GM23338 (cell line): ENCODE measurements at regions not wholly inside any gene's neighbourhood (a gene's known extent, or its start where the extent isn't known, plus 50 kb on each side); places are given as distances from the start of the nearest gene placed in this dataset.

ENCODE experiments used
- ATAC-seq: fragments of 200-7000 bp; cut with Tn5 transposase; 3 replicates; pipeline ENCODE4 v1.9.1; 2020
- DNase-seq: peaks from one replicate; pipeline ENCODE4 v3.0.0-alpha.2; 2015; ENCODE audit warnings: low spot score
- H2AFZ ChIP-seq: fragments of 200-600 bp; sonication (generic); 2 replicates; pipeline ENCODE4 v1.8.0; 2016; ENCODE audit warnings: antibody characterized with exemption, mild to moderate bottlenecking, moderate library complexity
- H3F3A ChIP-seq: fragments of 200-600 bp; sonication (generic); replicated peaks from 2 replicates; pipeline ENCODE4 v1.8.0; 2017; ENCODE audit warnings: antibody characterized with exemption, mixed run types, low read depth
- H3K27ac ChIP-seq: fragments of 200-600 bp; sonication (generic); 2 replicates; pipeline ENCODE4 v1.6.1; 2016; ENCODE audit warnings: low read depth
- H3K27me3 ChIP-seq: fragments of 200-600 bp; sonication (generic); 2 replicates; pipeline ENCODE4 v1.8.0; 2016; ENCODE audit warnings: mild to moderate bottlenecking, mixed run types, moderate library complexity; ENCODE audit not compliant: insufficient read depth
- H3K36me3 ChIP-seq: fragments of 200-600 bp; sonication (generic); 2 replicates; pipeline ENCODE4 v1.8.0; 2016; ENCODE audit warnings: mild to moderate bottlenecking; ENCODE audit not compliant: insufficient read depth
- H3K4me1 ChIP-seq: fragments of 200-600 bp; sonication (generic); 2 replicates; pipeline ENCODE4 v1.8.0; 2016; ENCODE audit warnings: mild to moderate bottlenecking, moderate library complexity; ENCODE audit not compliant: insufficient read depth
- H3K4me2 ChIP-seq: fragments of 200-600 bp; sonication (generic); 2 replicates; pipeline ENCODE4 v1.7.1; 2017; ENCODE audit warnings: mixed run types
- H3K4me3 ChIP-seq: fragments of 200-600 bp; sonication (generic); 2 replicates; pipeline ENCODE4 v1.6.1; 2016; ENCODE audit warnings: mixed run types
- H3K79me2 ChIP-seq: fragments of 200-600 bp; sonication (generic); replicated peaks from 2 replicates; pipeline ENCODE4 v1.8.0; 2017; ENCODE audit warnings: mild to moderate bottlenecking; ENCODE audit not compliant: insufficient read depth
- H3K9me2 ChIP-seq: fragments of 200-600 bp; sonication (generic); 2 replicates; pipeline ENCODE4 v1.8.0; 2017; ENCODE audit not compliant: insufficient read depth
- H4K20me1 ChIP-seq: fragments of 200-600 bp; sonication (generic); replicated peaks from 2 replicates; pipeline ENCODE4 v1.8.0; 2017; ENCODE audit warnings: mild to moderate bottlenecking; ENCODE audit not compliant: insufficient read depth
- H3K27ac Mint-ChIP-seq: 2 replicates; pipeline ENCODE4 v1.8.0; 2020; ENCODE audit warnings: inconsistent platforms, mild to moderate bottlenecking, moderate library complexity, mixed read lengths
- H3K27me3 Mint-ChIP-seq: 3 replicates; pipeline ENCODE4 v1.8.0; 2022; ENCODE audit warnings: low read depth, mild to moderate bottlenecking, moderate library complexity, mixed read lengths, inconsistent platforms; ENCODE audit not compliant: insufficient read depth, poor library complexity
- H3K36me3 Mint-ChIP-seq: 3 replicates; pipeline ENCODE4 v1.8.0; 2021; ENCODE audit warnings: low read depth, mild to moderate bottlenecking, inconsistent platforms, moderate library complexity, mixed read lengths
- H3K4me1 Mint-ChIP-seq: 3 replicates; pipeline ENCODE4 v1.8.0; 2020; ENCODE audit warnings: mild to moderate bottlenecking, inconsistent platforms, mixed read lengths
- H3K4me3 Mint-ChIP-seq: 3 replicates; pipeline ENCODE4 v1.8.0; 2021; ENCODE audit warnings: moderate library complexity, mild to moderate bottlenecking, inconsistent platforms, mixed read lengths
- H3K9me3 Mint-ChIP-seq: 3 replicates; pipeline ENCODE4 v1.8.0; 2020; ENCODE audit warnings: moderate library complexity, mild to moderate bottlenecking, inconsistent platforms, mixed read lengths
- EZH2 ChIP-seq: fragments of 200-600 bp; sonication (generic); IDR thresholded peaks from one replicate; pipeline ENCODE4 v1.8.0; 2017; ENCODE audit warnings: antibody characterized with exemption, mild to moderate bottlenecking, low read depth; ENCODE audit not compliant: unreplicated experiment
- JUNB ChIP-seq: IDR thresholded peaks from one replicate; pipeline ENCODE4 v1.6.1; 2016; ENCODE audit warnings: antibody characterized with exemption; ENCODE audit not compliant: unreplicated experiment
- NANOG ChIP-seq: IDR thresholded peaks from 2 replicates; pipeline ENCODE4 v1.6.1; 2016; ENCODE audit warnings: antibody characterized with exemption, borderline replicate concordance
- STAT1 ChIP-seq: IDR thresholded peaks from one replicate; pipeline ENCODE4 v1.6.1; 2016; ENCODE audit warnings: antibody characterized with exemption; ENCODE audit not compliant: unreplicated experiment
- ZNF114 ChIP-seq: fragments of 250-450 bp; sonication (Bioruptor Pico); IDR thresholded peaks from 2 replicates; pipeline ENCODE4 v1.5.0; 2020; ENCODE audit warnings: mild to moderate bottlenecking, moderate library complexity
- ZNF331 ChIP-seq: fragments of 250-450 bp; sonication (Bioruptor Pico); IDR thresholded peaks from 2 replicates; pipeline ENCODE4 v1.5.0; 2020; ENCODE audit warnings: low read depth, mild to moderate bottlenecking, moderate library complexity
- TF ChIP-seq, protein P1 (sequence below): fragments of 250-450 bp; sonication (Bioruptor Pico); IDR thresholded peaks from 2 replicates; pipeline ENCODE4 v1.5.0; 2020; ENCODE audit warnings: mild to moderate bottlenecking, moderate library complexity
- TF ChIP-seq, protein P2 (sequence below), 2 experiments: fragments of 200-600 bp in 1 of 2; sonication (generic) in 1 of 2; conservative IDR thresholded peaks; 2 replicates each; pipeline versions ENCODE4 v1.5.1 to v1.6.1; 2016 to 2017; ENCODE audit warnings: antibody characterized with exemption in 2 of 2, low read depth in 2 of 2, mild to moderate bottlenecking in 2 of 2, moderate library complexity in 1 of 2
- TF ChIP-seq, protein P3 (sequence below): IDR thresholded peaks from one replicate; pipeline ENCODE4 v1.6.1; 2018; ENCODE audit warnings: antibody characterized with exemption; ENCODE audit not compliant: unreplicated experiment

DNA sequence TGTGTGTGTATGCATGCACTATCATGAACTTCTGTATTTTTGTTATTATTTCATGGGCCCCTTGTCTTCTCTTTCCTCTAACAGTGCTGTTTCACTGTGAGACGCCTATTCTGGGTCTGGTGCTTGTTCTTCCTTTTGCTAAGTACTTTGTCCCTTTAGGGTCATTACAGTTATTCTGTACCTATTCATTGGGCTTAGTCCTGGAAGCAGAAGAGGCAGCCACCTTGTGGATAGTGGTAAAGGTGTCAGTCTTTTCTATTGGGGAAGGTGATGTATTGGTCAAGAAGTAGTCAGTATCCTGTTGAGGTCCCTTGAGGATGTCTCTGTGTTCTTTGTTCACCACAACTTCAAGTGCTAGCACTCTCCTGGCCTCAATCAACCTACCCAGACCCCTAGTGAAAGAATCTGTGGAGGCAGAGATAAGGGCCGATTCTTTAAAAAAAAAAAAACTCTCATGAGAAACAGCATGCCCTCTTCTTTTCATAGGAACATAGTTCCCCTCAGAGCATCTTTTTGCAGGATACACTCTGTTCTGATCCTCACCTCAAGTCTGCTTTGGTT, 593.8 kb downstream of the SPRY1 start:
- Histone ChIP-seq H3F3A (no peaks in the 10 kb centered on the region), H3K4me1 (no peaks in the 10 kb centered on the region), H3K27ac (no peak overlapping the region), H3K36me3 (no peaks in the 10 kb centered on the region), H3K4me2 (no peak overlapping the region), H3K27me3 (no peaks in the 10 kb centered on the region), H2AFZ (no peak overlapping the region), H3K4me3 (no peak overlapping the region), H4K20me1 (no peaks in the 10 kb centered on the region), H3K9me2 (no peaks in the 10 kb centered on the region; the same call in 1 of the 2 replicates), H3K79me2 (no peaks in the 10 kb centered on the region)
- H3K27ac Mint-ChIP-seq: no peak overlapping the region
- DNase-seq: no peak
- TF ChIP-seq, protein P1, sequence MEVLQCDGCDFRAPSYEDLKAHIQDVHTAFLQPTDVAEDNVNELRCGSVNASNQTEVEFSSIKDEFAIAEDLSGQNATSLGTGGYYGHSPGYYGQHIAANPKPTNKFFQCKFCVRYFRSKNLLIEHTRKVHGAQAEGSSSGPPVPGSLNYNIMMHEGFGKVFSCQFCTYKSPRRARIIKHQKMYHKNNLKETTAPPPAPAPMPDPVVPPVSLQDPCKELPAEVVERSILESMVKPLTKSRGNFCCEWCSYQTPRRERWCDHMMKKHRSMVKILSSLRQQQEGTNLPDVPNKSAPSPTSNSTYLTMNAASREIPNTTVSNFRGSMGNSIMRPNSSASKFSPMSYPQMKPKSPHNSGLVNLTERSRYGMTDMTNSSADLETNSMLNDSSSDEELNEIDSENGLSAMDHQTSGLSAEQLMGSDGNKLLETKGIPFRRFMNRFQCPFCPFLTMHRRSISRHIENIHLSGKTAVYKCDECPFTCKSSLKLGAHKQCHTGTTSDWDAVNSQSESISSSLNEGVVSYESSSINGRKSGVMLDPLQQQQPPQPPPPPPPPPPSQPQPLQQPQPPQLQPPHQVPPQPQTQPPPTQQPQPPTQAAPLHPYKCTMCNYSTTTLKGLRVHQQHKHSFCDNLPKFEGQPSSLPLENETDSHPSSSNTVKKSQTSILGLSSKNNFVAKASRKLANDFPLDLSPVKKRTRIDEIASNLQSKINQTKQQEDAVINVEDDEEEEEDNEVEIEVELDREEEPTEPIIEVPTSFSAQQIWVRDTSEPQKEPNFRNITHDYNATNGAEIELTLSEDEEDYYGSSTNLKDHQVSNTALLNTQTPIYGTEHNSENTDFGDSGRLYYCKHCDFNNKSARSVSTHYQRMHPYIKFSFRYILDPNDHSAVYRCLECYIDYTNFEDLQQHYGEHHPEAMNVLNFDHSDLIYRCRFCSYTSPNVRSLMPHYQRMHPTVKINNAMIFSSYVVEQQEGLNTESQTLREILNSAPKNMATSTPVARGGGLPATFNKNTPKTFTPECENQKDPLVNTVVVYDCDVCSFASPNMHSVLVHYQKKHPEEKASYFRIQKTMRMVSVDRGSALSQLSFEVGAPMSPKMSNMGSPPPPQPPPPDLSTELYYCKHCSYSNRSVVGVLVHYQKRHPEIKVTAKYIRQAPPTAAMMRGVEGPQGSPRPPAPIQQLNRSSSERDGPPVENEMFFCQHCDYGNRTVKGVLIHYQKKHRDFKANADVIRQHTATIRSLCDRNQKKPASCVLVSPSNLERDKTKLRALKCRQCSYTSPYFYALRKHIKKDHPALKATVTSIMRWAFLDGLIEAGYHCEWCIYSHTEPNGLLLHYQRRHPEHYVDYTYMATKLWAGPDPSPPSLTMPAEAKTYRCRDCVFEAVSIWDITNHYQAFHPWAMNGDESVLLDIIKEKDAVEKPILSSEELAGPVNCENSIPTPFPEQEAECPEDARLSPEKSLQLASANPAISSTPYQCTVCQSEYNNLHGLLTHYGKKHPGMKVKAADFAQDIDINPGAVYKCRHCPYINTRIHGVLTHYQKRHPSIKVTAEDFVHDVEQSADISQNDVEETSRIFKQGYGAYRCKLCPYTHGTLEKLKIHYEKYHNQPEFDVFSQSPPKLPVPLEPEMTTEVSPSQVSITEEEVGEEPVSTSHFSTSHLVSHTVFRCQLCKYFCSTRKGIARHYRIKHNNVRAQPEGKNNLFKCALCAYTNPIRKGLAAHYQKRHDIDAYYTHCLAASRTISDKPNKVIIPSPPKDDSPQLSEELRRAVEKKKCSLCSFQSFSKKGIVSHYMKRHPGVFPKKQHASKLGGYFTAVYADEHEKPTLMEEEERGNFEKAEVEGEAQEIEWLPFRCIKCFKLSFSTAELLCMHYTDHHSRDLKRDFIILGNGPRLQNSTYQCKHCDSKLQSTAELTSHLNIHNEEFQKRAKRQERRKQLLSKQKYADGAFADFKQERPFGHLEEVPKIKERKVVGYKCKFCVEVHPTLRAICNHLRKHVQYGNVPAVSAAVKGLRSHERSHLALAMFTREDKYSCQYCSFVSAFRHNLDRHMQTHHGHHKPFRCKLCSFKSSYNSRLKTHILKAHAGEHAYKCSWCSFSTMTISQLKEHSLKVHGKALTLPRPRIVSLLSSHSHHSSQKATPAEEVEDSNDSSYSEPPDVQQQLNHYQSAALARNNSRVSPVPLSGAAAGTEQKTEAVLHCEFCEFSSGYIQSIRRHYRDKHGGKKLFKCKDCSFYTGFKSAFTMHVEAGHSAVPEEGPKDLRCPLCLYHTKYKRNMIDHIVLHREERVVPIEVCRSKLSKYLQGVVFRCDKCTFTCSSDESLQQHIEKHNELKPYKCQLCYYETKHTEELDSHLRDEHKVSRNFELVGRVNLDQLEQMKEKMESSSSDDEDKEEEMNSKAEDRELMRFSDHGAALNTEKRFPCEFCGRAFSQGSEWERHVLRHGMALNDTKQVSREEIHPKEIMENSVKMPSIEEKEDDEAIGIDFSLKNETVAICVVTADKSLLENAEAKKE: no peak
- TF ChIP-seq, protein P2, sequence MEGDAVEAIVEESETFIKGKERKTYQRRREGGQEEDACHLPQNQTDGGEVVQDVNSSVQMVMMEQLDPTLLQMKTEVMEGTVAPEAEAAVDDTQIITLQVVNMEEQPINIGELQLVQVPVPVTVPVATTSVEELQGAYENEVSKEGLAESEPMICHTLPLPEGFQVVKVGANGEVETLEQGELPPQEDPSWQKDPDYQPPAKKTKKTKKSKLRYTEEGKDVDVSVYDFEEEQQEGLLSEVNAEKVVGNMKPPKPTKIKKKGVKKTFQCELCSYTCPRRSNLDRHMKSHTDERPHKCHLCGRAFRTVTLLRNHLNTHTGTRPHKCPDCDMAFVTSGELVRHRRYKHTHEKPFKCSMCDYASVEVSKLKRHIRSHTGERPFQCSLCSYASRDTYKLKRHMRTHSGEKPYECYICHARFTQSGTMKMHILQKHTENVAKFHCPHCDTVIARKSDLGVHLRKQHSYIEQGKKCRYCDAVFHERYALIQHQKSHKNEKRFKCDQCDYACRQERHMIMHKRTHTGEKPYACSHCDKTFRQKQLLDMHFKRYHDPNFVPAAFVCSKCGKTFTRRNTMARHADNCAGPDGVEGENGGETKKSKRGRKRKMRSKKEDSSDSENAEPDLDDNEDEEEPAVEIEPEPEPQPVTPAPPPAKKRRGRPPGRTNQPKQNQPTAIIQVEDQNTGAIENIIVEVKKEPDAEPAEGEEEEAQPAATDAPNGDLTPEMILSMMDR (conservative IDR thresholded peaks at IDR 0.05; ENCODE audit: low read depth in 2 of 2): peak in 1 of 2 experiments; percentile 59; a peak in 3 of 4 replicates
- H3K27me3 Mint-ChIP-seq: peaks cover 2% of the 10 kb centered on the region
- peaks cover 11% of the 10 kb centered on the region for H3K9me3 Mint-ChIP-seq
- ATAC-seq: no peak
- no peaks in the 10 kb centered on the region for H3K4me1 Mint-ChIP-seq
- H3K4me3 Mint-ChIP-seq: no peak overlapping the region
- H3K36me3 Mint-ChIP-seq: peaks cover 6% of the 10 kb centered on the region; the same call in 2 of the 3 replicates

DNA sequence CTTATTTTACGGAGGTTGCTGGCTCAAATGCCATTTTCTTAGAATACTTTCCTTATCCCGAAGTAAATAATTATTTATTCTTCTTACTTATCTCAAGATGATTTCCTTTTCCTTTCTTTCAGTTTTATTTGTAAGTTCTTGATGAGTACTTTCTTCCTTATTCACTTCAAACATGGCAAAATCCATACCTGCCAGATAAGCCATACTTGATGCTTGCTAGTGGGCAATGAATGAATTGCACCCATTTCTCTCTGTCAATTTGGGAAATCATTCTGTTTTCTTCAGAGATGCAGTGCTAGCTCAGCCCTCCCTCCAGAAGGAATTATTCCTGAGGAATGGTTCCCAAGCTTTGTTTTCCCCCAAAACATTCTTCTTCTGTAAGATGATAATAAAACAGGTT, 598.3 kb downstream of the SPRY1 start:
- peaks cover 11% of the 10 kb centered on the region for H3K9me3 Mint-ChIP-seq
- Histone ChIP-seq H4K20me1 (no peaks in the 10 kb centered on the region), H3K27me3 (no peaks in the 10 kb centered on the region), H3K4me2 (no peak overlapping the region), H3K79me2 (no peaks in the 10 kb centered on the region), H3K9me2 (no peaks in the 10 kb centered on the region), H3K4me3 (no peak overlapping the region), H3K27ac (no peak overlapping the region), H3F3A (no peaks in the 10 kb centered on the region), H2AFZ (no peak overlapping the region), H3K4me1 (no peaks in the 10 kb centered on the region), H3K36me3 (no peaks in the 10 kb centered on the region)
- H3K27me3 Mint-ChIP-seq: peaks cover 2% of the 10 kb centered on the region
- no peaks in the 10 kb centered on the region for H3K4me1 Mint-ChIP-seq
- ATAC-seq: peak; percentile 48; the same call in 2 of the 3 replicates
- DNase-seq: peak; percentile 49
- H3K4me3 Mint-ChIP-seq: no peak overlapping the region
- peaks cover 6% of the 10 kb centered on the region; the same call in 2 of the 3 replicates for H3K36me3 Mint-ChIP-seq
- no peak overlapping the region for H3K27ac Mint-ChIP-seq
- TF ChIP-seq, protein P3, sequence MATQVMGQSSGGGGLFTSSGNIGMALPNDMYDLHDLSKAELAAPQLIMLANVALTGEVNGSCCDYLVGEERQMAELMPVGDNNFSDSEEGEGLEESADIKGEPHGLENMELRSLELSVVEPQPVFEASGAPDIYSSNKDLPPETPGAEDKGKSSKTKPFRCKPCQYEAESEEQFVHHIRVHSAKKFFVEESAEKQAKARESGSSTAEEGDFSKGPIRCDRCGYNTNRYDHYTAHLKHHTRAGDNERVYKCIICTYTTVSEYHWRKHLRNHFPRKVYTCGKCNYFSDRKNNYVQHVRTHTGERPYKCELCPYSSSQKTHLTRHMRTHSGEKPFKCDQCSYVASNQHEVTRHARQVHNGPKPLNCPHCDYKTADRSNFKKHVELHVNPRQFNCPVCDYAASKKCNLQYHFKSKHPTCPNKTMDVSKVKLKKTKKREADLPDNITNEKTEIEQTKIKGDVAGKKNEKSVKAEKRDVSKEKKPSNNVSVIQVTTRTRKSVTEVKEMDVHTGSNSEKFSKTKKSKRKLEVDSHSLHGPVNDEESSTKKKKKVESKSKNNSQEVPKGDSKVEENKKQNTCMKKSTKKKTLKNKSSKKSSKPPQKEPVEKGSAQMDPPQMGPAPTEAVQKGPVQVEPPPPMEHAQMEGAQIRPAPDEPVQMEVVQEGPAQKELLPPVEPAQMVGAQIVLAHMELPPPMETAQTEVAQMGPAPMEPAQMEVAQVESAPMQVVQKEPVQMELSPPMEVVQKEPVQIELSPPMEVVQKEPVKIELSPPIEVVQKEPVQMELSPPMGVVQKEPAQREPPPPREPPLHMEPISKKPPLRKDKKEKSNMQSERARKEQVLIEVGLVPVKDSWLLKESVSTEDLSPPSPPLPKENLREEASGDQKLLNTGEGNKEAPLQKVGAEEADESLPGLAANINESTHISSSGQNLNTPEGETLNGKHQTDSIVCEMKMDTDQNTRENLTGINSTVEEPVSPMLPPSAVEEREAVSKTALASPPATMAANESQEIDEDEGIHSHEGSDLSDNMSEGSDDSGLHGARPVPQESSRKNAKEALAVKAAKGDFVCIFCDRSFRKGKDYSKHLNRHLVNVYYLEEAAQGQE: no peak
- TF ChIP-seq STAT1: no peak
- TF ChIP-seq ZNF331: no peak
- TF ChIP-seq EZH2: no peak
- TF ChIP-seq JUNB: no peak
- no peak for TF ChIP-seq NANOG
- no peak for TF ChIP-seq ZNF114
